Fibroblast of upper back skin (primary cell): ENCODE measurements at regions not wholly inside any gene's neighbourhood (a gene's known extent, or its start where the extent isn't known, plus 50 kb on each side); places are given as distances from the start of the nearest gene placed in this dataset.
"Not testable (repeated sequence)": the region's sequence is repeated elsewhere in the genome, so short reads cannot be mapped to it uniquely, and the experiment has no call there.

Experiments used
- DNase-seq: peaks from one replicate; pipeline ENCODE4 v3.0.0-alpha.2; 2013

GRCh38 chr1:105243969-105244368, 1494.3 kb downstream of the AMY1C start:
- DNase-seq, result no peak

GRCh38 chr1:105254906-105255305, 1505.2 kb downstream of the AMY1C start:
- DNase-seq, result no peak

GRCh38 chr1:105260001-105260400, 1510.3 kb downstream of the AMY1C start:
- DNase-seq, result no peak

- no peak for DNase-seq
These were observed 1521.3 kb downstream of the AMY1C start for GRCh38 chr1:105270966-105271365.

GRCh38 chr1:105272376-105272775, 1522.7 kb downstream of the AMY1C start:
- not testable (repeated sequence) for DNase-seq

GRCh38 chr1:105294838-105295237, 1545.1 kb downstream of the AMY1C start:
- no peak for DNase-seq

GRCh38 chr1:105310063-105310462, 1560.4 kb downstream of the AMY1C start:
- DNase-seq, result no peak

- no peak for DNase-seq
These were observed 1568.3 kb downstream of the AMY1C start for GRCh38 chr1:105317976-105318375.

GRCh38 chr1:105326886-105327285, 1577.2 kb downstream of the AMY1C start:
- DNase-seq, result no peak

- DNase-seq, result no peak
These were observed 1587.7 kb downstream of the AMY1C start for GRCh38 chr1:105337420-105337819.

- DNase-seq, result no peak
These were observed 1593.6 kb downstream of the AMY1C start for GRCh38 chr1:105343317-105343716.

GRCh38 chr1:105359457-105359856, 1609.8 kb downstream of the AMY1C start:
- no peak for DNase-seq

- DNase-seq, result no peak
These were observed 1612.7 kb downstream of the AMY1C start for GRCh38 chr1:105362438-105362837.

GRCh38 chr1:105368446-105368845, 1618.7 kb downstream of the AMY1C start:
- DNase-seq, result no peak

GRCh38 chr1:105373681-105374080, 1624.0 kb downstream of the AMY1C start:
- no peak for DNase-seq

GRCh38 chr1:105386489-105386888, 1636.8 kb downstream of the AMY1C start:
- DNase-seq, result no peak

- no peak for DNase-seq
These were observed 1646.3 kb downstream of the AMY1C start for GRCh38 chr1:105396001-105396400.

GRCh38 chr1:105398909-105399308, 1649.2 kb downstream of the AMY1C start:
- no peak for DNase-seq

- DNase-seq, result no peak
These were observed 1650.0 kb downstream of the AMY1C start for GRCh38 chr1:105399716-105400115.

GRCh38 chr1:105416261-105416660, 1640.2 kb upstream of the PRMT6 start:
- DNase-seq, result no peak

- DNase-seq, result no peak
These were observed 1637.4 kb upstream of the PRMT6 start for GRCh38 chr1:105419030-105419429.

GRCh38 chr1:105427543-105427942, 1628.9 kb upstream of the PRMT6 start:
- peak; percentile 17 for DNase-seq

GRCh38 chr1:105436589-105437259, 1619.8 kb upstream of the PRMT6 start:
- no peak for DNase-seq

GRCh38 chr1:105437847-105438246, 1618.6 kb upstream of the PRMT6 start:
- no peak for DNase-seq

GRCh38 chr1:105442901-105443300, 1613.6 kb upstream of the PRMT6 start:
- peak; percentile 17 for DNase-seq
